Lower leg skin (tissue), 4 donors: ENCODE measurements at regions not wholly inside any gene's neighbourhood (a gene's known extent, or its start where the extent isn't known, plus 50 kb on each side); places are given as distances from the start of the nearest gene placed in this dataset.
A peak's percentile ranks its signal among the peaks of the same experiment; 100 is the strongest.

ENCODE experiments used
- DNase-seq, 2 donors: peaks; one replicate each; pipeline ENCODE4 v3.0.0-alpha.2; 2019; ENCODE audit warnings: low spot score in 2 of 2
- H3K4me3 ChIP-seq: fragments of 200-600 bp; sonication (generic); 2 replicates; pipeline ENCODE4 v1.5.1; 2017; ENCODE audit warnings: mild to moderate bottlenecking, low read depth; ENCODE audit not compliant: poor library complexity, severe bottlenecking
- CTCF ChIP-seq, 3 donors: fragments of 450-650 bp; IDR thresholded peaks; one replicate each; pipeline ENCODE4 v1.5.1; 2016; ENCODE audit warnings: antibody characterized with exemption in 3 of 3, mild to moderate bottlenecking in 3 of 3, moderate library complexity in 2 of 3
- POLR2A ChIP-seq, 2 donors: fragments of 450-650 bp; IDR thresholded peaks; one replicate each; pipeline ENCODE4 v1.6.1; 2016 to 2017; ENCODE audit warnings: antibody characterized with exemption in 2 of 2, mild to moderate bottlenecking in 1 of 2, moderate library complexity in 1 of 2
- WGBS, 2 donors: methylation state at CpG; one replicate each; pipeline ENCODE4 v1.1.5; 2018; 5-methylcytosine and 5-hydroxymethylcytosine counted together
- intact Hi-C: fragments of 100-400 bp; cut with DNase I; formaldehyde crosslinking; loops from one replicate; pipeline ENCODE4 v1.15.0; 2023; ENCODE audit warnings: low total_unique reads

GRCh38 chr12:58028294-58028693, 86.9 kb downstream of the ATP23 start:
- no peak overlapping the region for H3K4me3 ChIP-seq
- 44 to 46% methylated on average over 3 of the region's 3 CpGs for WGBS, 2 donors
- TF ChIP-seq POLR2A (IDR thresholded peaks at IDR 0.05) = no peak
- TF ChIP-seq CTCF (IDR thresholded peaks at IDR 0.05) = no peak
- DNase-seq = no peak
- intact Hi-C loops = no loop called here

- TF ChIP-seq POLR2A (IDR thresholded peaks at IDR 0.05) (no peak), CTCF (IDR thresholded peaks at IDR 0.05) (no peak)
- no peak for DNase-seq
- H3K4me3 ChIP-seq = no peak overlapping the region
- intact Hi-C loops = no loop called here
- 69 to 72% methylated on average over 1 of the region's 1 CpG for WGBS, 2 donors
Measured at GRCh38 chr12:58029260-58029659, 87.9 kb downstream of the ATP23 start.

- no peak for TF ChIP-seq CTCF (IDR thresholded peaks at IDR 0.05)
- TF ChIP-seq POLR2A (IDR thresholded peaks at IDR 0.05) = no peak
- H3K4me3 ChIP-seq = no peak overlapping the region
- DNase-seq = peak in 1 of 2 donors; percentile 19
- WGBS, 2 donors = 41% methylated on average over 4 of the region's 4 CpGs
- intact Hi-C loops = no loop called here
Measured at GRCh38 chr12:58030566-58031279, 89.4 kb downstream of the ATP23 start.

DNA sequence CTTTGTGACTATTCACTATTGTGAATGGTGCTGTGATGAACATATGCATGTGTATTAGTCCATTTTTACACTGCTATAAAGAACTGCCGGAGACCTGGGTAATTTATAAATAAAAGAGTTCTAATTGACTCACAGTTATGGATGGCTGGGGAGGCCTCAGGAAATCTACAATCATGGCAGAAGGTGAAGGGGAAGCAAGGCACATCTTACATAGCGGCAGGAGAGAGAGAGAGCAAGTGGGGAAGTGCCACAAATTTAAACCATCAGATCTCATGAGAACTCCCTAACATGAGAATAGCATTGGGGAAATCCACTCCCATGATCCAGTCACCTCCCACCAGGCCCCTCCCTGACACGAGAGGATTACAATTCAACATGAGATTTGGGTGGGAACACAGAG, 90.8 kb downstream of the ATP23 start:
- WGBS, 2 donors = 87 to 91% methylated on average over 3 of the region's 3 CpGs
- intact Hi-C loops = no loop called here
- DNase-seq = no peak
- TF ChIP-seq CTCF (IDR thresholded peaks at IDR 0.05) = no peak
- no peak for TF ChIP-seq POLR2A (IDR thresholded peaks at IDR 0.05)
- no peak overlapping the region for H3K4me3 ChIP-seq

DNA sequence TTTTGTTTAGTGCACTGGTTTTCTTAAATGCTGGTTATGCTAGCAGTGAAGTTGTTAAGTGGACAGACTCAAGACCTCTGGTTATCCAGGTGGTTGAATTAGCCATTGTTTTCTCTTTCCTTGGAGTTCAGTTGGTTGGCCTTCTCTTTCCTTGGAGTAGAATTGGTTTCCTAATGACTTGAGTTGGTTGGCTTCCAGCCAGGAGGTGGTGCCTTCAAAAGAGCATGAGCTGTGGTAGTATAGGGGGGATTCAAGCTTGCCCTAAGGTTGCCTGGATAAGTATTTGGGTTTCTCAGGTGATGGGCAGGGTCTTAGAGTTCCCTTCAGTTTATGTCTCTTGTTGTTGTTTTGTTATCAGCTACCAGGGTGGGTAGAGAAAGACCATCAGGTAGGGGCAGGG, 92.5 kb downstream of the ATP23 start:
- intact Hi-C loops = no loop called here
- no peak overlapping the region for H3K4me3 ChIP-seq
- DNase-seq = no peak
- TF ChIP-seq POLR2A (IDR thresholded peaks at IDR 0.05) (no peak), CTCF (IDR thresholded peaks at IDR 0.05) (no peak)

- no peak for DNase-seq
- TF ChIP-seq CTCF (IDR thresholded peaks at IDR 0.05) = no peak
- 61 to 74% methylated on average over 3 of the region's 3 CpGs for WGBS, 2 donors
- no peak overlapping the region for H3K4me3 ChIP-seq
- intact Hi-C loops = no loop called here
Measured at GRCh38 chr12:58034311-58034710, 92.9 kb downstream of the ATP23 start.
